ENCODE measurements at regions not wholly inside any gene's neighbourhood (a gene's known extent, or its start where the extent isn't known, plus 50 kb on each side); places are given as distances from the start of the nearest gene placed in this dataset.

DNA sequence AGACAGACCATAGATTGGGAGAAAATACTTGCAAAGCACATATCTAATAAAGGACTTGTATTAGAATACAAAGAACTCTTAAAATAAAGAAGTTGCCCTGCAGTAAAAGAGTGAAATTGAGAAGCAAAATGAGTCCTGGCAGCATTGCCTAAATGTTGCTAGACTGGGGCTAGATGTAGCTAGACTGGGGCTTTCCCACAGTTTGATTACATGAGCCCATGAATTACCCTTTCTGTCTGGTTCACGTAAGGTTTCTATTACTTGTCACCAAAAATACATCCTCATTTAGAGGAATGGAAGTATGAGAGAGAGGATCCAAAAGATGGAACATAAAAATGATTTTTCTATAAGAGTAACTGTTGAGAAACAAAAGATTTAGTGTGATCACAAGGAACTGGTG, 57.6 kb upstream of the CCDC28A start:
- no peak for DNase-seq

DNA sequence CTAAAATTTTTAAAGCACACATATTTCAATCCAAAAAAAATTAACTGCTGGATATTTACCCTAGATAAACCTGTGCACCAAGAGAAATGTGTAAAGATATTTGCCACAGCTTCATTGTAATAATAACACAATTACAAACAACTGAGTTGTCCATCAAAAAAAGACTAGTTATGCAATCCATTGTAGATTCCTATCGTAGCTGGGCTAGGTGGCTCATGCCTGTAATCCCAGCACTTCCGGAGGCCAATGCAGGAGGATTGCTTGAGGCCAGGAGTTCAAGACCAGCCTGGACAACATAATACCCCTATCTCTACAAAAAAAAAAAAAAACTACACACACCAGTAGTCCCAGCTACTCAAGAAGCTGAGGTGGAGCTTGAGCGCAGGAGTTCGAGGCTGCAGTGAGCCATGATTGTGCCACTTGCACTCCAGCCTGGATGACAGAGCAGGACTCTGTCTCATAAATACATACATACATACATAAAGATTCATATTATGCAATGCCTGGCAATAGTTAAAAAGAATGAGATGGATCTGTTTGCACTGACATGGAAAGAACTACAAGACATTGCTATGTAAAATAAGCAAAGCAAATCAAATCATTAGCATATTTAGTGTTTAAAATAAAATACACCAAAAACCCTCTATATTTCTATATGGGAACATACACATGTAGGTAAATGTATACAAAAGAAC, 56.5 kb upstream of the CCDC28A start:
- DNase-seq, result no peak

DNA sequence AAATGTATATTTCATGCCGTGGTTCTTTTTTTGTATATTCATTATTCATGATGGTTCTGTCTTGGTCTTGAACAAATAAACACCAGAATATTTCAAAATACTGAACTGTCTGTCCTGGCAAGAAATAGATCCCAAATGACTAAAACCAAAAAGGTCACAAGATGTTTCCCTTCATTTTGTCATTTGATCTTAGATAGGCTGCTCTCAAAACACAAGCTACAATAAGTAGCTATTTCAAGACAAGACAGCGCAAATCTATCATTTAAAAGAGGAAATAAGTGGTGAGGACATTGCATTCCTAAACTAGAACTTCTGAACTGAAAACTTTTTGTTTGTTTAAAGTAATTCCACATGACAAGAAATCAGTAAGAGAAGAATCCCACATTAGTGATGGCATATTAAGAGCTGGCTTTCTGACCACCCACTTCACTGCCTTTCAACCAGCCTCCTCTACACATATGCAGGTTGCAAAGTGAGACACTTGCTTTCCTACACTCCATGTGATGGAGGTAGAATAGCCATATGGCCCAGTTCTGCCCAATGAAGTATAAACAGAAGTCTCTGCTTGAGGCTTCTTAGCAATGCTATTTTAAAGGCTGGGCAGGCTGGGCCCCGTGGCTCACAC, 54.4 kb upstream of the CCDC28A start:
- DNase-seq, result no peak

DNA sequence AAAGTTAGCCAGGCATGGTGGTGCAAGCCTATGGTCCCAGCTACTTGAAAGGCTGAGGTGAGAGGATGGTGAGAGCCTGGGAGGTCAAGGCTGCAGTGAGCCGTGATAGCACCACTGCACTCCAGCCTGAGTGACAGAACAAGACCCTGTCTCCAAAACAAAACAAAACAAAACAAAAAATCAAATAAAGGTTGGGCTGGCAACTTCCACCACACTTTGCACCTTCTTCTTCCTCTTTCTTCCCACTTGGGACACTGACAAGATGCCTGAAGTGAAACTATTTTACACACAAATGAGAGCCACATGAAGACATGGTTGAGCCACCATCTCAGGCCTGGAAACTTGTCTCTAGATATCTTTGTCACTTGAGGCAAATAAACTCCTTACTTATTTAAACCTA, 53.8 kb upstream of the CCDC28A start:
- no peak for DNase-seq

DNA sequence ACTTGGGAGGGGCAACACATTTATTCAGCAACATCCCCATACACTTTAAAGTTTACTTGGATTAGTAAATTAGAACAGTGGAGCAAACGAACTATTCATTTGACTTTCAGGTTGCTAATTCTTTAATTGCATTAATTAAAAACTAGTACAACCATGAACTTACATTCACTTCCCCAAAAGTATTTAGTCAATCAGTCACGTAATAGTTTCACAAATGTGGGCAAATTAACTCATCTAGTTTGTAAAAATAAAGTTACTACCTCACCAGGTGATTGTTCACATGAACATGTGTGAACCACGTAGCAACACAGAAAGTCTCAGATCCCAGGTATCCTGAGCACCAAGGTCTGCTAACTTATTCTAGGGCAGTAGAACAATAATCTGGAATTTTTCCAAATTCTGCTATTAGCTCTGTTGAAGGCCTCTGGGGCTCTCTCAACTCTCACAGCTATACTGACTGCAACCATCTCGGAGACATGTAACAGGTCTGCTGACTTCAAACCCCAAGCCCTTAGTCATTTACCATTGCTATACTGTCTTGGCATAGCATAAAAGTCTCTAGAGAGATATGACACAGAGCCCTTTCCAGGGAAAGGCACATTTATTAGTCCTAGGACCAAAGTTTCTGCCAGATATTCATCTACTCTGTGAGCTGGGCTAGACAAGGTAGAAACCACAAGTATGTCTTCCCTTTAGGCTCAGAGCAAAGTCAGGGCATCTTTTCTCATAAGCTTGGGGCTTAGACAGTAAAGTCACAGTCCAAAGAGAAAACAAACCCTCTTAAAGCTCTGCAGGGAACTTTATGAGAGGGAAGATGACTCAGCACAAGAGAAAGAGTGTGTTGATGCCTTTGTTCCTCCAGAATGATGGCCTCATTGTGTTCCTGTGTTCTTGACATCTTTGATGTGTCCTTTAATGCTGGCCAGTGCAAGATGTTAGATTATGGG, 50.9 kb upstream of the CCDC28A start:
- no peak for DNase-seq

Measured in femur (tissue), 1 donor.